ENCODE measurements at regions not wholly inside any gene's neighbourhood (a gene's known extent, or its start where the extent isn't known, plus 50 kb on each side); places are given as distances from the start of the nearest gene placed in this dataset.

GRCh38 chr4:19888587-19888986 is 363.1 kb upstream of the SLIT2 start:
- FAIRE-seq (no peak), DNase-seq (no peak)
- H3K4me3 ChIP-seq (ENCODE audit: low read length in 3 of 3) = no peak overlapping the region
- no peak overlapping the region for H3K9ac ChIP-seq (ENCODE audit: low read length in 3 of 3)
- no peaks in the 10 kb centered on the region for H3K36me3 ChIP-seq (ENCODE audit: control insufficient read depth in 2 of 3, insufficient read depth in 3 of 3, low read length in 3 of 3)
- intact Hi-C loops (cut with DNase I) = no loop called here
- TF ChIP-seq CTCF (IDR thresholded peaks at IDR 0.05; ENCODE audit: borderline replicate concordance, extremely low read depth, insufficient read depth) = no peak
- H3K4me1 ChIP-seq (ENCODE audit: control insufficient read depth in 2 of 3, insufficient read depth in 2 of 3, low read depth in 1 of 3, low read length in 3 of 3) = no peaks in the 10 kb centered on the region
- H3K27ac ChIP-seq (ENCODE audit: low read depth in 2 of 2, low read length in 2 of 2) = no peak overlapping the region
- no peaks in the 10 kb centered on the region for H3K9me3 ChIP-seq (ENCODE audit: control insufficient read depth in 2 of 3, insufficient read depth in 1 of 3, low read length in 3 of 3)
- H3K27me3 ChIP-seq (ENCODE audit: control insufficient read depth, insufficient read depth, low read length) = no peaks in the 10 kb centered on the region

GRCh38 chr4:19883841-19884240 is 367.9 kb upstream of the SLIT2 start:
- intact Hi-C loops (cut with DNase I) = no loop called here
- Histone ChIP-seq H3K9ac (ENCODE audit: low read length in 3 of 3) (no peak overlapping the region), H3K27me3 (ENCODE audit: control insufficient read depth, insufficient read depth, low read length) (no peaks in the 10 kb centered on the region), H3K4me1 (ENCODE audit: control insufficient read depth in 2 of 3, insufficient read depth in 2 of 3, low read depth in 1 of 3, low read length in 3 of 3) (no peaks in the 10 kb centered on the region), H3K27ac (ENCODE audit: low read depth in 2 of 2, low read length in 2 of 2) (no peak overlapping the region), H3K9me3 (ENCODE audit: control insufficient read depth in 2 of 3, insufficient read depth in 1 of 3, low read length in 3 of 3) (no peaks in the 10 kb centered on the region), H3K4me3 (ENCODE audit: low read length in 3 of 3) (no peak overlapping the region), H3K36me3 (ENCODE audit: control insufficient read depth in 2 of 3, insufficient read depth in 3 of 3, low read length in 3 of 3) (no peaks in the 10 kb centered on the region)
- FAIRE-seq = no peak
- DNase-seq = no peak
- TF ChIP-seq CTCF (IDR thresholded peaks at IDR 0.05; ENCODE audit: borderline replicate concordance, extremely low read depth, insufficient read depth) = no peak

GRCh38 chr4:19880206-19880605 is 371.5 kb upstream of the SLIT2 start:
- H3K4me3 ChIP-seq (ENCODE audit: low read length in 3 of 3) = no peak overlapping the region
- H3K36me3 ChIP-seq (ENCODE audit: control insufficient read depth in 2 of 3, insufficient read depth in 3 of 3, low read length in 3 of 3) = no peaks in the 10 kb centered on the region
- H3K27ac ChIP-seq (ENCODE audit: low read depth in 2 of 2, low read length in 2 of 2) = no peak overlapping the region
- TF ChIP-seq CTCF (IDR thresholded peaks at IDR 0.05; ENCODE audit: borderline replicate concordance, extremely low read depth, insufficient read depth) = no peak
- H3K4me1 ChIP-seq (ENCODE audit: control insufficient read depth in 2 of 3, insufficient read depth in 2 of 3, low read depth in 1 of 3, low read length in 3 of 3) = no peaks in the 10 kb centered on the region
- DNase-seq = no peak
- intact Hi-C loops (cut with DNase I) = no loop called here
- H3K9ac ChIP-seq (ENCODE audit: low read length in 3 of 3) = no peak overlapping the region
- no peaks in the 10 kb centered on the region for H3K9me3 ChIP-seq (ENCODE audit: control insufficient read depth in 2 of 3, insufficient read depth in 1 of 3, low read length in 3 of 3)
- H3K27me3 ChIP-seq (ENCODE audit: control insufficient read depth, insufficient read depth, low read length) = no peaks in the 10 kb centered on the region
- no peak for FAIRE-seq

GRCh38 chr4:19879330-19879729 is 372.4 kb upstream of the SLIT2 start:
- Histone ChIP-seq H3K36me3 (ENCODE audit: control insufficient read depth in 2 of 3, insufficient read depth in 3 of 3, low read length in 3 of 3) (no peaks in the 10 kb centered on the region), H3K4me3 (ENCODE audit: low read length in 3 of 3) (no peak overlapping the region), H3K27ac (ENCODE audit: low read depth in 2 of 2, low read length in 2 of 2) (no peak overlapping the region), H3K27me3 (ENCODE audit: control insufficient read depth, insufficient read depth, low read length) (no peaks in the 10 kb centered on the region), H3K9me3 (ENCODE audit: control insufficient read depth in 2 of 3, insufficient read depth in 1 of 3, low read length in 3 of 3) (no peaks in the 10 kb centered on the region), H3K9ac (ENCODE audit: low read length in 3 of 3) (no peak overlapping the region), H3K4me1 (ENCODE audit: control insufficient read depth in 2 of 3, insufficient read depth in 2 of 3, low read depth in 1 of 3, low read length in 3 of 3) (no peaks in the 10 kb centered on the region)
- DNase-seq (no peak), FAIRE-seq (no peak)
- TF ChIP-seq CTCF (IDR thresholded peaks at IDR 0.05; ENCODE audit: borderline replicate concordance, extremely low read depth, insufficient read depth) = no peak
- intact Hi-C loops (cut with DNase I) = no loop called here

All from kidney (tissue), 13 donors.